ENCODE measurements at regions not wholly inside any gene's neighbourhood (a gene's known extent, or its start where the extent isn't known, plus 50 kb on each side); places are given as distances from the start of the nearest gene placed in this dataset.
"Not testable (repeated sequence)": the region's sequence is repeated elsewhere in the genome, so short reads cannot be mapped to it uniquely, and the experiment has no call there.

DNA sequence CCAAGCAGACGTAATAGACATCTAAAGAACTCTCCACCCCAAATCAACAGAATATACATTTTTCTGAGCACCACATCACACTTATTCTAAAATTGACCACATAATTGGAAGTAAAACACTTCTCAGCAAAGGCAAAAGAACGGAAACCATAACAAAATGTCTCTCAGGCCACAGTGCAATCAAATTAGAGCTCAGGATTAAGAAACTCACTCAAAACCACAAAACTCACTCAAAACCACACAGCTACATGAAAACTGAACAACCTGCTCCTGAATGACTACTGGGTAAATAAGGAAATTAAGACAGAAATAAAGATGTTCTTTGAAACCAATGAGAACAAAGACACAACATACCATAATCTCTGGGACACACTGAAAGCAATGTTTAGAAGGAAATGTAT is 1879.4 kb upstream of the CELF4 start:
- DNase-seq, result not testable (repeated sequence)

DNA sequence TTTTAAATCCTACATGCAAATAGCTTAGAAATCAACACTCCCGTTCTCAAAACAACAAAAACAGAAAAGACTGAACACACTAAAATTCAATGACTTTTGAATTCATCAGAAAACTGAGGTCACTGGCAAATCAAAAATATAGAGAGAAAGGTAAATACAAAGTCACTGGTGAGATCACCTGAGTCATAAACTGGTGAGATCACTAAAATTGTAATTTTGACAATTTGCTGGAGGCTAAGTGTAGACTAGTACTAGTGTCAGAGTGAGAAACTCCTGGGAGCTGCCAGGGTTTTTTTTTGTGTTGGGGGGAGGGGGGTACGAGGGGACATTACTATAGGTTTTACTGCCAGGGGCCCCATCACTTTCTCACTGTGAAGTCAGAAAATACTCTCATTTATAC is 1876.0 kb upstream of the CELF4 start:
- no peak for DNase-seq

DNA sequence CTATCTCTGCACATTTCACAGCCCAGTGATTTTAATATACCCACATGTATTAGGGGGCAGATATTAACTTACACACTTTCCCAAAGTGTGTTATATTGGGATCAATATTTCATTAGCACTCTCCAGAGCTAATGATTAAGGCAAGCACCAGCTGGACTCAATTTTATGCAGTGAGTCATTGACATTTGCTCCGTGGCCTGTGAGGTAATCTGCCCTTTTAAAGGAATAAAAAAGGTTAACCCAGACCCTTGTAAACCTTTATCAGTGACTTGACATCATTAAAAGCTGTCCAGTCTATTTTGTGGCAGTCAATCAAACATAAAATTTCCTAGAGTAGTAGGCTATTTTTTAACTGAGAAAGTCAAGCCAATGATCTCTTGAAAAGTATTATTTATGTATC is 1870.4 kb upstream of the CELF4 start:
- no peak for DNase-seq

DNA sequence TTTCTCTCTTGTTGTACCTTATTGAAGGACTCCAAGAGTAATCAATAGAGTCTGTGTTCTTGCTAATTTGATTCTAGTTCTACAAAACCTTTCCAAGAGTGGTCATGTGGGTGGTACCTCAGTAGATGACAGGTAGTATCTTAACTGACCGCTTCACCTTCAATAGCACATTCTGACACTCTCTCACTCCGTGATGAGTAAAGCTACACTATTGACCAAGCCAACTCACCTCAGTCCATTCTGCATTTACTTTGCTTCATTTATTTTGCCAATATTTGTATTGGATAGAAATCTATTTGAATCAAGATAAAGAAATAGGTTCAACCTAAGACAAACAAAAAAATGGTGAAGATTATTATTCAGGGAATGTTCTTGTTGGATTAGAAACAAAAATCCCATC is 1869.6 kb upstream of the CELF4 start:
- DNase-seq, result no peak

DNA sequence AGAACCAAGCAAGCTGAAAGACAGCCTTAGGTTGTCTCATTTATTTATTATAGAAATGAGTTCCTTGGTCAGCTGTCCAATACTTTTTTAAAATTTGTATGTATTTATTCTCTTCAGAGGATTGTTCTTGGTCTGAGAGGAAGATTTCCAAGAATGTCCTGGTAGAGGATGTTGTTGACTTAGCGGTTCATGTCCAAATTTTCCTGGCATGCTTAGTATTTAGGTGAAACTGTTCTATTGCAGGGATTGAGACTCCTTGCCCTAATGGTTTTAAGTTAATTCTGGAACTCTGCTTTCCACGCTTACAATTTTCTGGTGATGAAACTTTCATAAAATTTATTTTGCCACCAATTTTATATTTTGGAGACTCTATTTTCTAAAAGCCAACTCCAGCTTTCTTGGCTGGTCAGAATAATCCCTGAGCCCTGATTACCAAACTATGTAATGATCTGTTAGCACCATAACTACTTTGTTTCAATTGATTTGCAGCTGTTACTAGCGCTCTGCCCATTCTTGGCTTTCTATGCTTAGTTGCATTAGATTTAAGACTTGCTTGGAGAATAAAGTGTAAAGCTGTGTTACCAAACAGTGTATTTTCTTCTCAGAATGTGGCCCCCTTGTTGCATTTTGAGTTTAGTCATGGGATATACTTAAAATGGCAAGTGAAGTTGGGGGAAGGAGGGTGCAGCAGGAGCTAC is 1868.8 kb upstream of the CELF4 start:
- no peak for DNase-seq

DNA sequence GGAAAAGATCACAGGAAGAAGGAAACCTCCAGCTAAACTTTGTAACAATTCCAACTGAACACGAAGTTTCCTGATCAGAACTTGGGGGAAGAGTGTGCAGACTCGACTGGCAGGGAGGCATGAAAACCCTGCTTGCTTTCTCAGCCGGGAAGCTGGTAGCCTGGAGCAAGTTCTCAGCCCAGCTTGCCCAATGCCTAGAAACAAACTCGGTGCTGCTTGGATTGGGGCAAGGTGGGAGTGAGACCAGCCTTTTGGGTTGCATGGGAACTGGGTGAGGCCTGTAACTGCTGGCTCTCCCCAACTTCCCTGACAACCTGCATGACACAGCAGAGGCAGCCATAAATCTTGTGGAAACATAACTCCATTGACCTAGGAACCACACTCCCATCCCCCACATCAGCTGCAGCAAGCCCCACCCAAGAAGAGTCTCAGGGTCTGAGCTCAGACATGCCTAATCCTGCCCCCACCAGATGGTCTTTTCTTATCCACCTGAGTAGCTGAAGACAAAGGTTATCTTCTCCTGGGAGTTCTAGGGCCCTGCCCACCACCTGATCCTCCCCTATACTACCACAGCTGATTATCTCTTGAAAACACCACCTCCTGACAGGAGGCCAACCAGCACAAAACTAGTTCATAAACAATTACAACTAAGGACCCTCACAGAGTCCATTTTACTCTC is 1859.7 kb upstream of the CELF4 start:
- no peak for DNase-seq

DNA sequence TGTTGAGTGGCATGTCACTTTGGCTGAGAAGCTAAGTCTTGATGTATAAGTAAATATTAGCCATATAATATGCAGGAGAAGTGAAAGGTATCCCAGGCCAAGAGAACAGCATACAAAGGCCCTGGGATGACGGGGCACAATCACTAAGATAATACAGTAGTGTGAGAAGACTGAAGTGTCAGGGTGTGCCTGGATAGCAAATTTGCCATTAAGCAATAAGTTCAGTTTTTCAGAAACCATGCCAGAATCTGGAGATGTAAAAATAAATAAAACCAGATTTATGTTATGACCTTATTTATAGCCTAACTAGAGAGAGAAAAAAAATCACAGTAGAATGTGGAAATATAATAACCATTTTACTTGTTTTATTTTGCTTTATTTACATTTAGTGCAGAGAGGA is 1858.7 kb upstream of the CELF4 start:
- no peak for DNase-seq

DNA sequence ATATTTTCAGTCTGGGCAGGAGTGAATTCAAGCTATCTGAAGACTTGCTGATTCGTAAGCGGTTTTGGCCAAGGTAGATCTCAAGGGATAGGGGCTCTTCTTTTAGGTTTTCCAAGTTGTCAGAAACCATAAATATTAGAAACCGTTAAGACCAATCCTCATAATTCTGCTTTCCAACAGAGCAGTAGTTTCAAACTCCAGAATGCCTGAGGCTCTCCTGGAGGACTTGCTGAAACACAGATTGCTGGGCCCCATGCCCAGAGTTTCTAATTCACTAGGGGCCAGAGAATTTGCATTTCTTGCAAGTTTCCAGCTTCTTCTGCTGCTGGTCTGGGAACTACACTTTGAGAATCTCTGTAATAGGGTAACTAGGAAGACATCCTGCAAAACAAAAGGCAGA is 1855.7 kb upstream of the CELF4 start:
- no peak for DNase-seq

DNA sequence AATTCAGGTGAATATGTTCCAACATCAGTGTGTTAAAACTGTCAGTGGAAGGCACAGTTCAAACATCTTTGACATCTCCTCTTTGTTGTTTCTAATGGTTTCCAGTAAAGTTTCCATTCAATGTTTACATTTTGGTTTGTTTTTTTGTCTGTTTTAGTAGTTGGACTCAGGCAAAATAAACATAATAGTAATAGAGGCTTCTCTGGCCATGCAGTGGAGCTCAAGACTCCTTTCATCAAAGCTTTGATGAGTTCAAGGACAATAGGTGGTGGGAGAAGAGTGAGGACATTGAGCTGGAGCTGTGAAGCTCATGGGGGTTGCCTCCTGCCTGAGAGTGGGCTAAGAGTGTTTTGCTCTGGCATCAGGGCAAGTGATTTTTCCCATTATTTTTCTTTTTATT is 1853.7 kb upstream of the CELF4 start:
- DNase-seq, result no peak

DNA sequence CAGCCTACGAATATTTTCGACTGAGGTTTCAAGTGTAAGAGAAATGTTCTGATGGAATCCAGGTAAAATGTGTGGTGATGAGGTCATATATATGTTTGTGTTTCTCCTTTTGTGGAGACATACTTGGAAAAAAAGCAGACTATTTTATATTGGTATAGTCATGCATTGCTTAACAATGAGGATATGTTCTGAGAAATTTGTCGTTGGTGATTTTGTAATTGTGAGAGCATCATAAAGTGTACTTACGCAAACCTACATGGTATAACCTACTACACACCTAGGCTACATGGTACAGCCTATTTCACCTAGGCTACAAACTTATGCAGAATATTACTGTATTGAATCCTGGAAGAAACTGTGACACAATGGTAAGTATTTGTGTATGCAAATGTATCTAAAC is 1849.9 kb upstream of the CELF4 start:
- DNase-seq, result peak; percentile 9

DNA sequence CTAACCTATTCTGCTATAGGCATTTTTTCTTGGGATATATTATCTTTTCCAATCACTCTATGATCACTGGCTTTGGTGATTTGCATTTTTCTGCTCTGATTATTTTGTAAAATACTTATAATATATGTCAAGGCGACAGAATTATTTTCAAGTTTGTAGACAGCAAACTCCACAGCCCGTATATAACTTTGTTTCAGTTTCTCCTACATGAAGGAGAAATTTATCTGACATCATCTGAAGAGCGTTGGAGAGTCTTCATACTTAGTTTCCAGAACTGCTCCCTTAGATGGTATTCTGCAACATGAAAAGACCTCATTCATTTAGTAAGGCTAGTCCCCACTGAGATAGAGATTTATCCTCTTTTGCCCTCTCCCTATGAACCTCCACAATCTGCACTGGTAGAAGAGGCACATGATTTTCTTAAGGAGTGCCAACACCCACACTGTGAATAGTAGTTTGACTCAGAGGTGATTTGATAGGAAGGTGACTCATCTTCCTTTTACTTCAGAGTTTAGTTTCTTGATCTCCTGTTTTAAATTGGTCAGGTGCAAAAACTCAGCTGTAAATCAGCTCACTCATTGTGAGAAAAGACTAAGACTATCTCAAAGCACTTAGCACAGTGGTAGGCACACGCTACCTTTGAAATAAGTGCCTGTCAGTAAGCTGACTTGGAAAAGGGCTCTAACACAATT is 1848.6 kb upstream of the CELF4 start:
- DNase-seq, result no peak

DNA sequence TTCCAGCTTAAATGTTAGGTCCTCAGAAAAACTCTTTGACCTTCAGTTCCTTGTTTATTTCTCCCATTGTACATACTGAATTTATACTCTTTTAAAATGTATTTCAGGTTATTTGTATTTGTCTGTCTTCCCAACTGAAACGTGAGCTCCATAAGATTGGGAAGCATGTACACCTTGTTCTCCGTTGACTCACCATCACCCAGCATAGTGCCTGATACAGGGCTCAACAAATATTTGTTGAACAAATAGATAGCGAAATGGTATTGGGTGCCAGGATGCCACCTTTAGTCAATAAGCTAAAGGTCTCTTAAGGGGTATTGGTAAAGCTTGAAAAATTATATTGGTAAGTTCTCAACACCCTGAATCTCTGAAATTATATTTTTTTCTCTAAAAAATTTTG is 1841.3 kb upstream of the CELF4 start:
- no peak for DNase-seq

DNA sequence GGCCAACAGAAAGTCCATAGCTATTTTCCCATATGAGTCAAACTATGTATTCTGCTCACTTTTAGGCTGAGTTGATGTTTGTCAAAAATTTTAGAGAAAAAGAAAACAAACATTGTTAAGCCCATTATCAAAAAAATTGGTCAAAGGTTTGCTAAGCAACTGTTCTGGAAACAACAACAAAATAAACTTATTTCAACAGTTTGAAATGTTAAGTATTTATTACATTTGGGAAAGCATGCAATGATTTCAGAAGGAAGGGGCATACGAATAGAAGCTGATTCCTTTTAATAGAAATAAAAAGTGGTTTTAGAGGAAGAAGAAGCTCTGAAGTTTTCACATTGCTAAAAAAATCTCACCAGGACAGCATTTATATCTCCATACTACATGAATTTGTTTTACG is 1837.5 kb upstream of the CELF4 start:
- no peak for DNase-seq

DNA sequence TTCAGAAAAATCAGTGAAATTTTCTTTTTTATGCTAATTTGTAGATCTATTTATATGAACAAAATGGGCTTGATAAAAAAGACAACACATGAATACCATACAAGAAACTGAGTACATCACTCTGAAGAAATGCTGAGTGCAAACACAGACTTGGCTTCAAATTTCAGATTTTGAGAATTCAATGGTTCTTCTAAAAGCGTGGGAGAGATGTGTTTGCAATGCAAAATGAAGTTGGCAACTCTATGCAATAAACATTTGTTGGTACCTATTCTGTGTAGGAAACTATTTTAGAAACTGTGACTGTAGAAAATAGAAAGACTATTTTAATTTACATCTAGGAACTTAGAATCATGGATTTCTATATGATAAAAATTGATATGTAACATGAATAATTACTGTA is 1834.1 kb upstream of the CELF4 start:
- DNase-seq, result no peak

DNA sequence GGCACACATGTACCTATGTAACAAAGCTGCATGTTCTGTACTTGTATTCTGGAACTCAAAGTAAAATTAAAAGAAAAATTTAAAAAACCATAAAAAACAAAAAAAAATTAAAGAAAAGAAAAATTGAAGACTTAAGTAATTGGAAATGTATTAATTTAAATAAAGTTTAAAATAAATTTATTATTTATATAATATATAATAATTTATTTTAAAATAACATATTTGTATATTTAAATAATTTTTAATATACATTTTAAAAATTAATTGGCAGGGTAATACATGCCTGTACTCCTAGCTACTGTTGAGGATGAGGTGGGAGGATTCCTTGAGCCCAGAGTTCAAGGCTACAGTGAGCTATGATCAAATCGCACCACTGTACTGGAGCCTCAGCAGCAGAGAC is 1830.6 kb upstream of the CELF4 start:
- no peak for DNase-seq

DNA sequence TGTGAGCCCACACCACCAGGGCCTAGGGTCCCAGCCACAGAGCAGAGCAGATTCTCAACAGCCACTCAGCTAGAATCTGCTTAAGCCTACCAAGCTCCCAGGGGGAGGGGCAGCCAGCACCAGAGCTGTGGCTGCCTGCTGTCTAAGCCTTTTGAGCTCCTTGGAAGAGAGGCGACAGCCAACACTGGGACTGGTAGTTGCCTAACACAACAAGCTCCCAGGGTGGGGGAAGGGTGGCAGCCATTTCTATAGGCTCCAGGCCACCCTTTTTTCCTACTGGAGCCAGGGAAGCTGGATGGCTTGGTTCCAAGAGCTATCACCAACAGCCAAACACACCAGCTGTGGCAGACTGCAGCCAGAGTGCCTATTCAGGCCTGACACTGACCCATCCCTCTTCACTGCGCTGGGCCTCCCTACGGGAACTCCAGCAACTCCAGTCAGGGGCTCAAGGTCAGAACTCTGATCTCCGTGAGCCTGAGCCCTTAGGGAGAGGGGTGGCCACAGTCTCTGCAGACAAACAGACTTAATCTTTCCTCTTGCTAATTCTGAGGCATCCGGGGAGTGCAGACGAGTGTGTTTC is 1824.3 kb upstream of the CELF4 start:
- no peak for DNase-seq

DNA sequence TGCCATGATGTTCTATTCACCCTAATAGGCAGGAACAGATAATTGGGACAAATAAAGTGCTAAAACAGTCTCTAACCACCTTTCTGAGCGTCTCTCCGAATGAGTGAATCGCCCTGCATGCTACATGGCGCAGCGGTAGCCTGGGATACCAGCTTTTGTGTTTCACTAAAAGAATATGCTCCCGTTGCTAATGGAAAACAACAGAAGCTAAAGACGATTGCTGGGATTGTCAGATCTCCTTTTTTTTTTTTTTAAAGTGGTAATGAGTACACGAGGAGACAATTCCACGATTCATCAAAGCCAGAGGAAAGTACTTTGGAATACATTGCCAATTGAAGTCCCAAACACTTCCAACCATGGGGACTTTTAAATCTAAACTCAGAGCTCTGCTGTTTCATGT is 1815.3 kb upstream of the CELF4 start:
- no peak for DNase-seq

DNA sequence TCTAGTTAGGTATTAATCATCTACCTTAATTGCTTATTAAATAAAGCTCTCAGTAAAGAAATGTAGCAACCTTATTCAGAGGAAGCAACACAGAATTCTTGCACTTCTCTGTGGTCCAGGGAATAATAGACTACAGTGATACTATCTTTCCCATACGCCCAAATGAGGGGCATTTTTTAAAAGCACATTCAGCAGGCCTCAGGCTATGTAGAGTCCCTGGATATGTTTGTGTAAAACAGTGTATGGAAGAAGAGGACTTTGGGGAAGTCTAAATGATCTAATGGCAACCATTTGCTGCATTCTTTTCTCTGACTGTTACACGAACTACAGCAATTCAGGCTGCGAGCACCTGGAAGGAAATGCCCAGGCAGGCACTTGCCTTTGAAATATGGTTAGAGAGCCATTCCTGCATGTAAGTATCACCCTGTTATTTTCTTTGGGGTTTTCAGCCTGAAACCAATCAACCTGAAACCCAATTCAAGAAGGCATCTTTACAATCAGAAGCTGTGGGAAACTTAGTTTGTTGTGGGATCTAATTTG is 1814.7 kb upstream of the CELF4 start:
- DNase-seq, result no peak

DNA sequence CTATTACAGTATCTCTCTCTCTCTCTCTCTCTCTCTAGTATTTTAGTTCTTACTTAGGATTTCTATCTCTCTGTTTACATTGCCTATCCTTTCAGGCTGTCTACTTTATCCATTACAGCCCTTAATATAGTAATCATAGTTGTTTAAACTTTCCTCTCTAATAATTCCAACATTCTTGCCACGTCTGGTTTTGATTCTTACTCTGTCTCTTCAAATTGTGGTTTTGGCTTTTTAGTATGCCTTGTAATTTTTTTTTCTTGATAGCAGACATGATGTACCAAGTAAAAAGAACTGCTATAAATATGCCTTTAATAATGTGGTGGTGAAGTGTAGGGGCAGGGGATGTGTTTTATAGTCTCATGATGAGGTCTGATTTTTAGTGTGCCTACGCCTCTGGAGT is 1809.5 kb upstream of the CELF4 start:
- no peak for DNase-seq

DNA sequence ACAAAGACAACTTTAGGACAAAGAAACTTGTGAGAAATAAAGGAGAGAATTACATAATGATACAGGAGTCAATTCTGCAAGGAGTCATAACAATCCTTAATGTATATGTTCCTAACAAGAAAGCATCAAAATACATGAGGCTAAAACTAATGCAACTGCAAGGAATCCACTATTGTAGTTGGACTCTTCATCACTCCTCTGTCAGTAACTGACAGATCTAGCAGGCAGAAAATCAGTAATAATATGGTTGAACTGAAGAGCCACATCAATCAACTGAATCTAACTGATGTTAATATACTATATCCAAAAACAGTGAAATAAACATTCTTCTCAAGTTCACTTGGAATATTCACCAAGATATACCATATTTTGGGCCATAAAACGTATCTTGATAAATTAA is 1806.4 kb upstream of the CELF4 start:
- no peak for DNase-seq

DNA sequence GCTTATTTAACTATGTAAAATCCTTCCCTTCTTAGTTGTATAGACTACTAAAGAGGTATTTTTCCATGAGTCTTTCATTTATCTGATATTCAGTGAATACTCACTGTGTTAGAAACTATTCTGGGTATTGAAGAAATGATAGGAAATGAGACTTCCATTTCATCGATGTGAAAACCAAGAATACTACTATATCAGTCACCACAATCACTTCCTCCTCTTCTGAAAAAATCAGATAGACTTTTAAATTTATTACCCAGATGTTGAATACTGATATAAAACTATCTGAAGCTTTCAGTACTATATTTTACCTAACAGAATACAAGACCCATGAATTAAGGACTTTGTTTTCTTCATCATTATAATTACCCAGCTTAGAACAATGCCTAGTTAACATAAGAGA is 1801.1 kb upstream of the CELF4 start:
- DNase-seq, result no peak

DNA sequence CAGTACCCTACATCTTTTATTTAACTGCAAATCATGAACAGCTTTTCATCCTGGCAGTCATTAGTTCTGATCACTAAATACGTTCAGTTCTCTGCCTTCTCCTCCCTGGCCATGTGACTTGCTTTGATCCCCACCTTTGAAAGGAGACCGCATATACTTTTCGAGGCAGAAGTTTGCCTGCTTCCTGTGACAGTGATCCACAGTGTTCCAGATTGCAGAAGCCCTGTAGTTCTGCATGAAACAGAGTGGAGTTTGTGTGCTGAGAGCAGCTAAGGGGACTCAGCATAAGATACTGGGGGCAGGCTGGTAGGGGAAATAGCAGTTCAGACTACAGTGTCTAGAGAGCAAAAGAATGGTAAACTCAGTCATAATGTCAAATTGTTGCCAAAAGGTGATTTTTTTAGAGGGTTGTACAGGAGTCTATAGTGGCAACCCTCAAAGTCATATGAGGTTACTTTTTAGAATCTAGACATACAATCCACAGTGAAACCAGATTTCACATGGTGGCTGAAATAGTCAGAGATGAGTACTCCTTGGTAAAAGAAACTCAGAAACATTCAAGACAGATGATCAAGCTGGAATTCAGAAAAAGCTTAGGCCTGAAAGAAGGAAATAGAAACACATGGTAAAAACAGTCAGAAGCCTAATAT is 1800.4 kb upstream of the CELF4 start:
- no peak for DNase-seq

DNA sequence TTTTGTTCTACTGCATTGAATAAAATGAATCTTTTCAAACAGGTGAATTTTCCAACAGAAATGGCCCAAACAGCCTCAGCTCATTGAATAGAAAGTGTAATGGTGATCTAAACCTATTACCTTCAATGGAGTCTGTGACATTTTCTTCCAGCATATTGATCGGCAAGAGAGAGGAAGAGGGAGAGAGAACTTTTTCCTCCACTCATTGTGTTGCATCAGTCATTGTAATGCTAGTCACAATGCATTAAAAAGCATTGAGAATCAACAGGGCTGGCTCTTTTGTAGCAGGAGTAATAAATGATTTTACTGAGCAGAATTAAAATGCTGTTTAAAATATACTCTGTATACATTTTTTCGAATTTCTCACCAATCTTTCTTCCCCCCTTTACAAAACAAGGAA is 1794.5 kb upstream of the CELF4 start:
- DNase-seq, result no peak
